GM23248 (cell line): ENCODE measurements at regions not wholly inside any gene's neighbourhood (a gene's known extent, or its start where the extent isn't known, plus 50 kb on each side); places are given as distances from the start of the nearest gene placed in this dataset.

Experiments used
- DNase-seq: peaks from one replicate; pipeline ENCODE4 v3.0.0-alpha.2; 2015
- H2AFZ ChIP-seq: fragments of 200-600 bp; sonication (generic); 2 replicates; pipeline ENCODE4 v1.6.1; 2016; ENCODE audit warnings: antibody characterized with exemption
- H3F3A ChIP-seq: fragments of 200-600 bp; sonication (generic); 2 replicates; pipeline ENCODE4 v1.6.1; 2016; ENCODE audit warnings: mild to moderate bottlenecking, antibody characterized with exemption, mixed run types; ENCODE audit not compliant: insufficient read depth
- H3K27ac ChIP-seq: fragments of 200-600 bp; sonication (generic); 2 replicates; pipeline ENCODE4 v1.5.1; 2016; ENCODE audit warnings: mild to moderate bottlenecking
- H3K27me3 ChIP-seq: fragments of 200-600 bp; sonication (generic); replicated peaks from 2 replicates; pipeline ENCODE4 v1.6.1; 2016; ENCODE audit warnings: mild to moderate bottlenecking; ENCODE audit not compliant: insufficient read depth
- H3K36me3 ChIP-seq: fragments of 200-600 bp; sonication (generic); 2 replicates; pipeline ENCODE4 v1.6.1; 2016; ENCODE audit warnings: low read depth, mild to moderate bottlenecking
- H3K4me1 ChIP-seq: fragments of 200-600 bp; sonication (generic); 2 replicates; pipeline ENCODE4 v1.6.1; 2016; ENCODE audit warnings: mild to moderate bottlenecking; ENCODE audit not compliant: insufficient read depth
- H3K4me2 ChIP-seq: fragments of 200-600 bp; sonication (generic); one replicate; pipeline ENCODE4 v1.6.1; 2016; ENCODE audit warnings: mild to moderate bottlenecking; ENCODE audit not compliant: unreplicated experiment
- H3K4me3 ChIP-seq: fragments of 200-600 bp; sonication (generic); 2 replicates; pipeline ENCODE4 v1.5.1; 2016; ENCODE audit warnings: mild to moderate bottlenecking
- H3K79me2 ChIP-seq: fragments of 200-600 bp; sonication (generic); 2 replicates; pipeline ENCODE4 v1.6.1; 2016; ENCODE audit warnings: mild to moderate bottlenecking; ENCODE audit not compliant: insufficient read depth
- H3K9ac ChIP-seq: fragments of 200-600 bp; sonication (generic); 2 replicates; pipeline ENCODE4 v1.6.1; 2016; ENCODE audit warnings: mild to moderate bottlenecking
- H3K9me2 ChIP-seq: fragments of 200-600 bp; sonication (generic); 2 replicates; pipeline ENCODE4 v1.6.1; 2016; ENCODE audit warnings: mixed run types, mild to moderate bottlenecking, moderate library complexity; ENCODE audit not compliant: insufficient read depth
- H3K9me3 ChIP-seq: fragments of 200-600 bp; sonication (generic); one replicate; pipeline ENCODE4 v1.6.1; 2017; ENCODE audit warnings: low read depth
- H4K20me1 ChIP-seq: fragments of 200-600 bp; sonication (generic); 2 replicates; pipeline ENCODE4 v1.6.0; 2016; ENCODE audit not compliant: insufficient read depth
- EZH2 ChIP-seq: fragments of 200-600 bp; sonication (generic); IDR thresholded peaks from 2 replicates; pipeline ENCODE4 v1.6.1; 2018; ENCODE audit warnings: antibody characterized with exemption, mild to moderate bottlenecking; ENCODE audit not compliant: insufficient read depth, poor library complexity, severe bottlenecking
- EZH2phosphoT487 ChIP-seq: fragments of 200-600 bp; sonication (generic); IDR thresholded peaks from 2 replicates; pipeline ENCODE4 v1.6.1; 2018; ENCODE audit warnings: antibody characterized with exemption, moderate library complexity, mild to moderate bottlenecking, low read depth; ENCODE audit not compliant: insufficient read depth
- WGBS, 2 experiments: methylation state at CpG; one replicate each; pipeline ENCODE4 v1.1.6; 2015 to 2017; ENCODE audit warnings: low lambda C conversion rate in 2 of 2, low coverage in 1 of 2; ENCODE audit errors: missing lambda C conversion rate in 2 of 2; 5-methylcytosine and 5-hydroxymethylcytosine counted together
- in situ Hi-C: fragments of 300-500 bp; cut with MboI; formaldehyde crosslinking; loops from 2 replicates; pipeline ENCODE4 v1.15.0; 2020

- in situ Hi-C loops, result no loop called here
- TF ChIP-seq EZH2phosphoT487 (no peak), EZH2 (no peak)
- peak; percentile 12 for DNase-seq
Measured at GRCh38 chr16:65950211-65950610, 416.3 kb upstream of the CDH5 start.

GRCh38 chr16:65948361-65948760 lies 418.1 kb upstream of the CDH5 start:
- no peaks in the 10 kb centered on the region for H3K36me3 ChIP-seq
- no peaks in the 10 kb centered on the region for H3K79me2 ChIP-seq
- H3K4me2 ChIP-seq, result no peak overlapping the region
- DNase-seq, result no peak
- H3K27me3 ChIP-seq, result no peaks in the 10 kb centered on the region; the same call in 1 of the 2 replicates
- no peaks in the 10 kb centered on the region for H3F3A ChIP-seq
- no peak overlapping the region for H3K27ac ChIP-seq
- H3K9me2 ChIP-seq, result no peaks in the 10 kb centered on the region
- H3K4me3 ChIP-seq, result no peak overlapping the region
- H3K9ac ChIP-seq, result no peak overlapping the region
- H4K20me1 ChIP-seq, result no peaks in the 10 kb centered on the region
- 79 to 84% methylated on average over 9 of the region's 9 CpGs for WGBS, 2 experiments
- no peaks in the 10 kb centered on the region for H3K4me1 ChIP-seq
- no peak for TF ChIP-seq EZH2phosphoT487
- no peak for TF ChIP-seq EZH2
- H3K9me3 ChIP-seq, result no peaks in the 10 kb centered on the region
- in situ Hi-C loops, result no loop called here
- H2AFZ ChIP-seq, result no peak overlapping the region

More at GRCh38 chr16:65950211-65950610, 416.3 kb upstream of the CDH5 start:
- Histone ChIP-seq H3K4me1 (no peaks in the 10 kb centered on the region), H3K79me2 (no peaks in the 10 kb centered on the region), H3K27me3 (no peaks in the 10 kb centered on the region; the same call in 1 of the 2 replicates), H4K20me1 (no peaks in the 10 kb centered on the region), H2AFZ (no peak overlapping the region), H3F3A (no peaks in the 10 kb centered on the region), H3K4me3 (no peak overlapping the region), H3K27ac (no peak overlapping the region), H3K4me2 (no peak overlapping the region), H3K9ac (no peak overlapping the region), H3K36me3 (no peaks in the 10 kb centered on the region), H3K9me3 (no peaks in the 10 kb centered on the region), H3K9me2 (no peaks in the 10 kb centered on the region)
- 71 to 81% methylated on average over 3 of the region's 3 CpGs for WGBS, 2 experiments

- 70 to 79% methylated on average over 4 of the region's 4 CpGs for WGBS, 2 experiments
- no peaks in the 10 kb centered on the region for H3K9me3 ChIP-seq
- no peak overlapping the region for H3K9ac ChIP-seq
- H4K20me1 ChIP-seq, result no peaks in the 10 kb centered on the region
- no peak overlapping the region for H2AFZ ChIP-seq
- no peaks in the 10 kb centered on the region for H3K36me3 ChIP-seq
- DNase-seq, result no peak
- H3K4me2 ChIP-seq, result no peak overlapping the region
- in situ Hi-C loops, result no loop called here
- no peaks in the 10 kb centered on the region for H3F3A ChIP-seq
- H3K4me1 ChIP-seq, result no peaks in the 10 kb centered on the region
- TF ChIP-seq EZH2 (no peak), EZH2phosphoT487 (no peak)
- H3K27ac ChIP-seq, result no peak overlapping the region
- H3K4me3 ChIP-seq, result no peak overlapping the region
- no peaks in the 10 kb centered on the region for H3K9me2 ChIP-seq
- no peaks in the 10 kb centered on the region for H3K79me2 ChIP-seq
- no peaks in the 10 kb centered on the region; the same call in 1 of the 2 replicates for H3K27me3 ChIP-seq
Measured at GRCh38 chr16:65947951-65948350, 418.5 kb upstream of the CDH5 start.

GRCh38 chr16:65945493-65945892 lies 421.0 kb upstream of the CDH5 start:
- no peak for TF ChIP-seq EZH2
- no peak overlapping the region for H3K4me3 ChIP-seq

GRCh38 chr16:65944361-65944760 lies 422.1 kb upstream of the CDH5 start:
- Histone ChIP-seq H2AFZ (no peak overlapping the region), H3K27ac (no peak overlapping the region), H3K9me2 (no peaks in the 10 kb centered on the region), H3K9ac (no peak overlapping the region), H3K4me1 (no peaks in the 10 kb centered on the region), H4K20me1 (no peaks in the 10 kb centered on the region), H3K27me3 (no peaks in the 10 kb centered on the region), H3F3A (no peaks in the 10 kb centered on the region), H3K36me3 (no peaks in the 10 kb centered on the region), H3K4me3 (no peak overlapping the region), H3K4me2 (no peak overlapping the region), H3K9me3 (no peaks in the 10 kb centered on the region), H3K79me2 (no peaks in the 10 kb centered on the region)
- TF ChIP-seq EZH2 (no peak), EZH2phosphoT487 (no peak)
- DNase-seq, result no peak
- in situ Hi-C loops, result no loop called here
- WGBS, 2 experiments, result 20 to 27% methylated on average over 3 of the region's 3 CpGs

More at GRCh38 chr16:65945493-65945892, 421.0 kb upstream of the CDH5 start:
- H3K4me2 ChIP-seq, result no peak overlapping the region
- no peaks in the 10 kb centered on the region for H3K79me2 ChIP-seq
- H3K9me3 ChIP-seq, result no peaks in the 10 kb centered on the region
- H3K36me3 ChIP-seq, result no peaks in the 10 kb centered on the region
- 46 to 67% methylated on average over 2 of the region's 2 CpGs for WGBS, 2 experiments
- H3K4me1 ChIP-seq, result no peaks in the 10 kb centered on the region
- no peak overlapping the region for H3K27ac ChIP-seq
- H3K27me3 ChIP-seq, result no peaks in the 10 kb centered on the region; the same call in 1 of the 2 replicates
- H4K20me1 ChIP-seq, result no peaks in the 10 kb centered on the region
- in situ Hi-C loops, result no loop called here
- DNase-seq, result no peak
- no peaks in the 10 kb centered on the region for H3K9me2 ChIP-seq
- H3F3A ChIP-seq, result no peaks in the 10 kb centered on the region
- no peak overlapping the region for H2AFZ ChIP-seq
- H3K9ac ChIP-seq, result no peak overlapping the region
